ENCODE measurements at regions not wholly inside any gene's neighbourhood (a gene's known extent, or its start where the extent isn't known, plus 50 kb on each side); places are given as distances from the start of the nearest gene placed in this dataset.

GRCh38 chrX:8232406-8232805 lies 61.3 kb upstream of the VCX2 start:
- H2AFZ ChIP-seq (ENCODE audit: low read length): no peak overlapping the region
- H3K9ac ChIP-seq (ENCODE audit: low read length): no peak overlapping the region
- no peaks in the 10 kb centered on the region for H4K20me1 ChIP-seq (ENCODE audit: insufficient read depth, low read depth, low read length)
- H3K79me2 ChIP-seq (ENCODE audit: low read length): no peaks in the 10 kb centered on the region
- H3K27ac ChIP-seq (ENCODE audit: low read length): no peak overlapping the region
- no peaks in the 10 kb centered on the region for H3K4me1 ChIP-seq (ENCODE audit: low read length)
- no peaks in the 10 kb centered on the region for H3K36me3 ChIP-seq (ENCODE audit: insufficient read depth, low read length)
- DNase-seq: no peak
- H3K4me3 ChIP-seq (ENCODE audit: low read length): no peak overlapping the region
- H3K27me3 ChIP-seq (ENCODE audit: low read length): no peaks in the 10 kb centered on the region
- no peak overlapping the region for H3K4me2 ChIP-seq (ENCODE audit: low read depth, low read length, poor library complexity, severe bottlenecking)
- no peaks in the 10 kb centered on the region for H3K9me2 ChIP-seq (replicated peaks; ENCODE audit: insufficient read depth, low read length)
- no peaks in the 10 kb centered on the region for H3K9me3 ChIP-seq (ENCODE audit: low read length)

GRCh38 chrX:8233091-8233490 lies 62.0 kb upstream of the VCX2 start:
- no peak overlapping the region for H2AFZ ChIP-seq (ENCODE audit: low read length)
- H3K79me2 ChIP-seq (ENCODE audit: low read length): no peaks in the 10 kb centered on the region
- H3K4me3 ChIP-seq (ENCODE audit: low read length): no peak overlapping the region
- no peaks in the 10 kb centered on the region for H3K9me3 ChIP-seq (ENCODE audit: low read length)
- H3K4me2 ChIP-seq (ENCODE audit: low read depth, low read length, poor library complexity, severe bottlenecking): no peak overlapping the region
- no peak overlapping the region for H3K27ac ChIP-seq (ENCODE audit: low read length)
- no peak for DNase-seq
- no peaks in the 10 kb centered on the region for H4K20me1 ChIP-seq (ENCODE audit: insufficient read depth, low read depth, low read length)
- H3K9ac ChIP-seq (ENCODE audit: low read length): no peak overlapping the region
- H3K9me2 ChIP-seq (replicated peaks; ENCODE audit: insufficient read depth, low read length): no peaks in the 10 kb centered on the region
- H3K4me1 ChIP-seq (ENCODE audit: low read length): no peaks in the 10 kb centered on the region
- H3K27me3 ChIP-seq (ENCODE audit: low read length): no peaks in the 10 kb centered on the region
- H3K36me3 ChIP-seq (ENCODE audit: insufficient read depth, low read length): no peaks in the 10 kb centered on the region

GRCh38 chrX:8235026-8235425 lies 64.0 kb upstream of the VCX2 start:
- Histone ChIP-seq H3K36me3 (ENCODE audit: insufficient read depth, low read length) (no peaks in the 10 kb centered on the region), H3K79me2 (ENCODE audit: low read length) (no peaks in the 10 kb centered on the region), H3K27me3 (ENCODE audit: low read length) (no peaks in the 10 kb centered on the region)

GRCh38 chrX:8237718-8238117 lies 66.7 kb upstream of the VCX2 start:
- H3K4me3 ChIP-seq (ENCODE audit: low read length): no peak overlapping the region
- H4K20me1 ChIP-seq (ENCODE audit: insufficient read depth, low read depth, low read length): no peaks in the 10 kb centered on the region
- no peaks in the 10 kb centered on the region for H3K9me3 ChIP-seq (ENCODE audit: low read length)
- H3K79me2 ChIP-seq (ENCODE audit: low read length): no peaks in the 10 kb centered on the region
- no peak overlapping the region for H2AFZ ChIP-seq (ENCODE audit: low read length)
- no peaks in the 10 kb centered on the region for H3K27me3 ChIP-seq (ENCODE audit: low read length)
- DNase-seq: no peak
- H3K4me1 ChIP-seq (ENCODE audit: low read length): no peaks in the 10 kb centered on the region
- no peak overlapping the region for H3K4me2 ChIP-seq (ENCODE audit: low read depth, low read length, poor library complexity, severe bottlenecking)
- H3K36me3 ChIP-seq (ENCODE audit: insufficient read depth, low read length): no peaks in the 10 kb centered on the region
- no peak overlapping the region for H3K9ac ChIP-seq (ENCODE audit: low read length)
- no peaks in the 10 kb centered on the region for H3K9me2 ChIP-seq (replicated peaks; ENCODE audit: insufficient read depth, low read length)
- no peak overlapping the region for H3K27ac ChIP-seq (ENCODE audit: low read length)

More at GRCh38 chrX:8235026-8235425, 64.0 kb upstream of the VCX2 start:
- Histone ChIP-seq H3K9me2 (replicated peaks; ENCODE audit: insufficient read depth, low read length) (no peaks in the 10 kb centered on the region), H3K4me2 (ENCODE audit: low read depth, low read length, poor library complexity, severe bottlenecking) (no peak overlapping the region), H3K27ac (ENCODE audit: low read length) (no peak overlapping the region), H3K4me3 (ENCODE audit: low read length) (no peak overlapping the region), H4K20me1 (ENCODE audit: insufficient read depth, low read depth, low read length) (no peaks in the 10 kb centered on the region), H2AFZ (ENCODE audit: low read length) (no peak overlapping the region), H3K9ac (ENCODE audit: low read length) (no peak overlapping the region), H3K4me1 (ENCODE audit: low read length) (no peaks in the 10 kb centered on the region), H3K9me3 (ENCODE audit: low read length) (no peaks in the 10 kb centered on the region)
- DNase-seq: no peak

- H3K36me3 ChIP-seq (ENCODE audit: insufficient read depth, low read length): no peaks in the 10 kb centered on the region
- H3K27me3 ChIP-seq (ENCODE audit: low read length): no peaks in the 10 kb centered on the region
- H3K9me2 ChIP-seq (replicated peaks; ENCODE audit: insufficient read depth, low read length): no peaks in the 10 kb centered on the region
- H3K27ac ChIP-seq (ENCODE audit: low read length): no peak overlapping the region
- no peaks in the 10 kb centered on the region for H3K79me2 ChIP-seq (ENCODE audit: low read length)
- no peak overlapping the region for H3K4me2 ChIP-seq (ENCODE audit: low read depth, low read length, poor library complexity, severe bottlenecking)
- H4K20me1 ChIP-seq (ENCODE audit: insufficient read depth, low read depth, low read length): no peaks in the 10 kb centered on the region
- H3K9me3 ChIP-seq (ENCODE audit: low read length): no peaks in the 10 kb centered on the region
- no peak overlapping the region for H3K4me3 ChIP-seq (ENCODE audit: low read length)
- no peaks in the 10 kb centered on the region for H3K4me1 ChIP-seq (ENCODE audit: low read length)
- no peak overlapping the region for H2AFZ ChIP-seq (ENCODE audit: low read length)
- H3K9ac ChIP-seq (ENCODE audit: low read length): no peak overlapping the region
- DNase-seq: no peak
Measured at GRCh38 chrX:8242431-8243020, 71.5 kb upstream of the VCX2 start.

- Histone ChIP-seq H3K27ac (ENCODE audit: low read length) (no peak overlapping the region), H3K9ac (ENCODE audit: low read length) (no peak overlapping the region), H3K4me3 (ENCODE audit: low read length) (no peak overlapping the region), H3K36me3 (ENCODE audit: insufficient read depth, low read length) (no peaks in the 10 kb centered on the region), H3K4me2 (ENCODE audit: low read depth, low read length, poor library complexity, severe bottlenecking) (no peak overlapping the region), H3K4me1 (ENCODE audit: low read length) (no peaks in the 10 kb centered on the region), H2AFZ (ENCODE audit: low read length) (no peak overlapping the region), H3K79me2 (ENCODE audit: low read length) (no peaks in the 10 kb centered on the region), H3K9me2 (replicated peaks; ENCODE audit: insufficient read depth, low read length) (no peaks in the 10 kb centered on the region), H3K9me3 (ENCODE audit: low read length) (no peaks in the 10 kb centered on the region), H4K20me1 (ENCODE audit: insufficient read depth, low read depth, low read length) (no peaks in the 10 kb centered on the region), H3K27me3 (ENCODE audit: low read length) (no peaks in the 10 kb centered on the region)
- no peak for DNase-seq
Measured at GRCh38 chrX:8244301-8244700, 73.2 kb upstream of the VCX2 start.

GRCh38 chrX:8245411-8245810 lies 74.3 kb upstream of the VCX2 start:
- no peak overlapping the region for H3K4me3 ChIP-seq (ENCODE audit: low read length)
- H3K9me2 ChIP-seq (replicated peaks; ENCODE audit: insufficient read depth, low read length): no peaks in the 10 kb centered on the region
- no peak for DNase-seq
- no peaks in the 10 kb centered on the region for H3K36me3 ChIP-seq (ENCODE audit: insufficient read depth, low read length)
- H3K4me1 ChIP-seq (ENCODE audit: low read length): no peaks in the 10 kb centered on the region
- H4K20me1 ChIP-seq (ENCODE audit: insufficient read depth, low read depth, low read length): no peaks in the 10 kb centered on the region
- H3K79me2 ChIP-seq (ENCODE audit: low read length): no peaks in the 10 kb centered on the region
- H3K9ac ChIP-seq (ENCODE audit: low read length): no peak overlapping the region
- no peak overlapping the region for H2AFZ ChIP-seq (ENCODE audit: low read length)
- H3K9me3 ChIP-seq (ENCODE audit: low read length): no peaks in the 10 kb centered on the region
- H3K4me2 ChIP-seq (ENCODE audit: low read depth, low read length, poor library complexity, severe bottlenecking): no peak overlapping the region
- no peak overlapping the region for H3K27ac ChIP-seq (ENCODE audit: low read length)
- H3K27me3 ChIP-seq (ENCODE audit: low read length): no peaks in the 10 kb centered on the region

GRCh38 chrX:8253096-8253495 lies 82.0 kb upstream of the VCX2 start:
- H3K4me1 ChIP-seq (ENCODE audit: low read length): no peaks in the 10 kb centered on the region
- H3K9me2 ChIP-seq (replicated peaks; ENCODE audit: insufficient read depth, low read length): no peaks in the 10 kb centered on the region
- no peak overlapping the region for H3K4me3 ChIP-seq (ENCODE audit: low read length)
- H3K4me2 ChIP-seq (ENCODE audit: low read depth, low read length, poor library complexity, severe bottlenecking): no peak overlapping the region
- no peaks in the 10 kb centered on the region for H3K79me2 ChIP-seq (ENCODE audit: low read length)
- DNase-seq: no peak
- no peaks in the 10 kb centered on the region for H3K36me3 ChIP-seq (ENCODE audit: insufficient read depth, low read length)
- H3K27ac ChIP-seq (ENCODE audit: low read length): no peak overlapping the region
- no peaks in the 10 kb centered on the region for H3K9me3 ChIP-seq (ENCODE audit: low read length)
- no peaks in the 10 kb centered on the region for H3K27me3 ChIP-seq (ENCODE audit: low read length)
- H4K20me1 ChIP-seq (ENCODE audit: insufficient read depth, low read depth, low read length): no peaks in the 10 kb centered on the region
- H2AFZ ChIP-seq (ENCODE audit: low read length): no peak overlapping the region
- no peak overlapping the region for H3K9ac ChIP-seq (ENCODE audit: low read length)

GRCh38 chrX:8254401-8254800 lies 83.3 kb upstream of the VCX2 start:
- H3K9me3 ChIP-seq (ENCODE audit: low read length): no peaks in the 10 kb centered on the region
- no peak overlapping the region for H3K4me3 ChIP-seq (ENCODE audit: low read length)
- H3K4me2 ChIP-seq (ENCODE audit: low read depth, low read length, poor library complexity, severe bottlenecking): no peak overlapping the region
- no peaks in the 10 kb centered on the region for H3K9me2 ChIP-seq (replicated peaks; ENCODE audit: insufficient read depth, low read length)
- H3K4me1 ChIP-seq (ENCODE audit: low read length): no peaks in the 10 kb centered on the region
- DNase-seq: no peak
- H3K9ac ChIP-seq (ENCODE audit: low read length): no peak overlapping the region
- no peaks in the 10 kb centered on the region for H3K27me3 ChIP-seq (ENCODE audit: low read length)
- H3K79me2 ChIP-seq (ENCODE audit: low read length): no peaks in the 10 kb centered on the region
- H3K36me3 ChIP-seq (ENCODE audit: insufficient read depth, low read length): no peaks in the 10 kb centered on the region
- no peak overlapping the region for H2AFZ ChIP-seq (ENCODE audit: low read length)
- H3K27ac ChIP-seq (ENCODE audit: low read length): no peak overlapping the region
- H4K20me1 ChIP-seq (ENCODE audit: insufficient read depth, low read depth, low read length): no peaks in the 10 kb centered on the region
